ENCODE measurements at regions not wholly inside any gene's neighbourhood (a gene's known extent, or its start where the extent isn't known, plus 50 kb on each side); places are given as distances from the start of the nearest gene placed in this dataset.

- TF ChIP-seq JUN (CRISPR knock-in tag; IDR thresholded peaks at IDR 0.05): no peak
- TF ChIP-seq PLRG1 (conservative IDR thresholded peaks at IDR 0.05): no peak
- TF ChIP-seq MAFF (IDR thresholded peaks at IDR 0.05; ENCODE audit: low read depth, low read length): no peak
- no peak for TF ChIP-seq ZFP36 (IDR thresholded peaks at IDR 0.05; ENCODE audit: borderline replicate concordance, low read depth, low read length, partially characterized antibody)
- TF ChIP-seq HHEX (CRISPR knock-in tag; IDR thresholded peaks at IDR 0.05): 0 out of 2 replicates have a peak, but pooled peaks have one; percentile 42
- TF ChIP-seq RARA (CRISPR knock-in tag; IDR thresholded peaks at IDR 0.05): 0 out of 2 replicates have a peak, but pooled peaks have one; percentile 12
- TF ChIP-seq ZNF451 (CRISPR knock-in tag; IDR thresholded peaks at IDR 0.05): no peak
- no peak for TF ChIP-seq ZNF644 (CRISPR knock-in tag; IDR thresholded peaks at IDR 0.05; ENCODE audit: low read depth)
- TF ChIP-seq SIX4 (CRISPR knock-in tag; IDR thresholded peaks at IDR 0.05): no peak
- TF ChIP-seq TBP (CRISPR knock-in tag; IDR thresholded peaks at IDR 0.05): no peak
- 0 out of 2 replicates have a peak, but pooled peaks have one; percentile 40 for TF ChIP-seq SOX13 (IDR thresholded peaks at IDR 0.05)
- peak in 1 of 2 experiments; percentile 54; a peak in 1 of 4 replicates for TF ChIP-seq SOX13 (CRISPR knock-in tag; conservative IDR thresholded peaks at IDR 0.05 in 1 of 2, IDR thresholded peaks at IDR 0.05 in 1 of 2)
- no peak for TF ChIP-seq XBP1 (CRISPR knock-in tag; IDR thresholded peaks at IDR 0.05)
- TF ChIP-seq, protein P1, sequence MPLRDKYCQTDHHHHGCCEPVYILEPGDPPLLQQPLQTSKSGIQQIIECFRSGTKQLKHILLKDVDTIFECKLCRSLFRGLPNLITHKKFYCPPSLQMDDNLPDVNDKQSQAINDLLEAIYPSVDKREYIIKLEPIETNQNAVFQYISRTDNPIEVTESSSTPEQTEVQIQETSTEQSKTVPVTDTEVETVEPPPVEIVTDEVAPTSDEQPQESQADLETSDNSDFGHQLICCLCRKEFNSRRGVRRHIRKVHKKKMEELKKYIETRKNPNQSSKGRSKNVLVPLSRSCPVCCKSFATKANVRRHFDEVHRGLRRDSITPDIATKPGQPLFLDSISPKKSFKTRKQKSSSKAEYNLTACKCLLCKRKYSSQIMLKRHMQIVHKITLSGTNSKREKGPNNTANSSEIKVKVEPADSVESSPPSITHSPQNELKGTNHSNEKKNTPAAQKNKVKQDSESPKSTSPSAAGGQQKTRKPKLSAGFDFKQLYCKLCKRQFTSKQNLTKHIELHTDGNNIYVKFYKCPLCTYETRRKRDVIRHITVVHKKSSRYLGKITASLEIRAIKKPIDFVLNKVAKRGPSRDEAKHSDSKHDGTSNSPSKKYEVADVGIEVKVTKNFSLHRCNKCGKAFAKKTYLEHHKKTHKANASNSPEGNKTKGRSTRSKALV (CRISPR knock-in tag; IDR thresholded peaks at IDR 0.05): no peak
- no peak for TF ChIP-seq ZNF276 (CRISPR knock-in tag; IDR thresholded peaks at IDR 0.05; ENCODE audit: low read depth)
- no peak for TF ChIP-seq ZNF589 (CRISPR knock-in tag; conservative IDR thresholded peaks at IDR 0.05)
- no peak for TF ChIP-seq ZNF530 (CRISPR knock-in tag; IDR thresholded peaks at IDR 0.05; ENCODE audit: low read depth)
- TF ChIP-seq NONO (IDR thresholded peaks at IDR 0.05): no peak
- no peak for TF ChIP-seq NONO (CRISPR knock-in tag; conservative IDR thresholded peaks at IDR 0.05)
- TF ChIP-seq MTERF4 (CRISPR knock-in tag; IDR thresholded peaks at IDR 0.05): no peak
- TF ChIP-seq ZNF296 (CRISPR knock-in tag; conservative IDR thresholded peaks at IDR 0.05): no peak
- TF ChIP-seq, protein P2, sequence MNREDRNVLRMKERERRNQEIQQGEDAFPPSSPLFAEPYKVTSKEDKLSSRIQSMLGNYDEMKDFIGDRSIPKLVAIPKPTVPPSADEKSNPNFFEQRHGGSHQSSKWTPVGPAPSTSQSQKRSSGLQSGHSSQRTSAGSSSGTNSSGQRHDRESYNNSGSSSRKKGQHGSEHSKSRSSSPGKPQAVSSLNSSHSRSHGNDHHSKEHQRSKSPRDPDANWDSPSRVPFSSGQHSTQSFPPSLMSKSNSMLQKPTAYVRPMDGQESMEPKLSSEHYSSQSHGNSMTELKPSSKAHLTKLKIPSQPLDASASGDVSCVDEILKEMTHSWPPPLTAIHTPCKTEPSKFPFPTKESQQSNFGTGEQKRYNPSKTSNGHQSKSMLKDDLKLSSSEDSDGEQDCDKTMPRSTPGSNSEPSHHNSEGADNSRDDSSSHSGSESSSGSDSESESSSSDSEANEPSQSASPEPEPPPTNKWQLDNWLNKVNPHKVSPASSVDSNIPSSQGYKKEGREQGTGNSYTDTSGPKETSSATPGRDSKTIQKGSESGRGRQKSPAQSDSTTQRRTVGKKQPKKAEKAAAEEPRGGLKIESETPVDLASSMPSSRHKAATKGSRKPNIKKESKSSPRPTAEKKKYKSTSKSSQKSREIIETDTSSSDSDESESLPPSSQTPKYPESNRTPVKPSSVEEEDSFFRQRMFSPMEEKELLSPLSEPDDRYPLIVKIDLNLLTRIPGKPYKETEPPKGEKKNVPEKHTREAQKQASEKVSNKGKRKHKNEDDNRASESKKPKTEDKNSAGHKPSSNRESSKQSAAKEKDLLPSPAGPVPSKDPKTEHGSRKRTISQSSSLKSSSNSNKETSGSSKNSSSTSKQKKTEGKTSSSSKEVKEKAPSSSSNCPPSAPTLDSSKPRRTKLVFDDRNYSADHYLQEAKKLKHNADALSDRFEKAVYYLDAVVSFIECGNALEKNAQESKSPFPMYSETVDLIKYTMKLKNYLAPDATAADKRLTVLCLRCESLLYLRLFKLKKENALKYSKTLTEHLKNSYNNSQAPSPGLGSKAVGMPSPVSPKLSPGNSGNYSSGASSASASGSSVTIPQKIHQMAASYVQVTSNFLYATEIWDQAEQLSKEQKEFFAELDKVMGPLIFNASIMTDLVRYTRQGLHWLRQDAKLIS (CRISPR knock-in tag; IDR thresholded peaks at IDR 0.05): no peak
Observed at GRCh38 chr2:77604953-77605929, 83.1 kb upstream of the LRRTM4 start (continued).

All from HepG2 (cell line).